ENCODE measurements at regions not wholly inside any gene's neighbourhood (a gene's known extent, or its start where the extent isn't known, plus 50 kb on each side); places are given as distances from the start of the nearest gene placed in this dataset.
"Not testable (repeated sequence)": the region's sequence is repeated elsewhere in the genome, so short reads cannot be mapped to it uniquely, and the experiment has no call there.

DNA sequence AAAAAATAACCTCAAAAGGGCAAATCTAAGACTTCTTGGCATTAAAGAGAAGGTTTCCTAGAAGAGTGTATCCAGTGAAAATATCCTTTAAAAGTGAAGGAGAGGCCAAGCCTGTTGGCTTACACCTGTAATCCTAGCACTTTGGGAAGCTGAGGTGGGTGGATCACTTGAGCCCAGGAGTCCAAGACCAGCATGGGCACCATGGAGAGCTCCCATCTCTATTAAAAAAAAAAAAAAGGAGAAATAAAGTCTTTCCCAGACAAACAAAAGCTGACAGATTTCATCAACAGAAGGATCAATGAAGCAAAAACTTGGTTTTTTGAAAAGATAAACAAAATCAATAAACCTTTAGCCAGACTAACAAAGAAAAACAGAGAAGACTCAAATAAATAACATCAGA lies 67.6 kb upstream of the ZNF800 start:
- Histone ChIP-seq H3K27ac (ENCODE audit: low read depth in 2 of 2, low read length in 1 of 2) (no peak overlapping the region), H2AFZ (ENCODE audit: low read depth) (no peak overlapping the region), H3F3A (replicated peaks; ENCODE audit: insufficient read depth) (no peaks in the 10 kb centered on the region), H3K9me2 (0 out of 2 replicates have a peak, but pooled peaks cover 4% of the 10 kb centered on the region), H3K79me2 (ENCODE audit: insufficient read depth) (no peaks in the 10 kb centered on the region), H4K20me1 (ENCODE audit: insufficient read depth) (no peaks in the 10 kb centered on the region), H3K36me3 (replicated peaks in 1 of 2; ENCODE audit: control insufficient read depth in 1 of 2, insufficient read depth in 2 of 2, low read length in 1 of 2) (no peaks in the 10 kb centered on the region), H3K4me2 (no peak overlapping the region), H3K9me3 (no peaks in the 10 kb centered on the region), H3K4me1 (ENCODE audit: control insufficient read depth in 1 of 2, insufficient read depth in 2 of 2, low read depth in 1 of 2, low read length in 1 of 2) (no peaks in the 10 kb centered on the region), H3K27me3 (ENCODE audit: insufficient read depth) (no peaks in the 10 kb centered on the region), H3K9ac (no peak overlapping the region), H3K4me3 (ENCODE audit: low read depth in 2 of 2, low read length in 1 of 2) (no peak overlapping the region)
- POLR2A ChIA-PET: no interaction called here
- no peak for TF ChIP-seq MXI1 (IDR thresholded peaks at IDR 0.05; ENCODE audit: low read depth, low read length)
- TF ChIP-seq, protein P1, sequence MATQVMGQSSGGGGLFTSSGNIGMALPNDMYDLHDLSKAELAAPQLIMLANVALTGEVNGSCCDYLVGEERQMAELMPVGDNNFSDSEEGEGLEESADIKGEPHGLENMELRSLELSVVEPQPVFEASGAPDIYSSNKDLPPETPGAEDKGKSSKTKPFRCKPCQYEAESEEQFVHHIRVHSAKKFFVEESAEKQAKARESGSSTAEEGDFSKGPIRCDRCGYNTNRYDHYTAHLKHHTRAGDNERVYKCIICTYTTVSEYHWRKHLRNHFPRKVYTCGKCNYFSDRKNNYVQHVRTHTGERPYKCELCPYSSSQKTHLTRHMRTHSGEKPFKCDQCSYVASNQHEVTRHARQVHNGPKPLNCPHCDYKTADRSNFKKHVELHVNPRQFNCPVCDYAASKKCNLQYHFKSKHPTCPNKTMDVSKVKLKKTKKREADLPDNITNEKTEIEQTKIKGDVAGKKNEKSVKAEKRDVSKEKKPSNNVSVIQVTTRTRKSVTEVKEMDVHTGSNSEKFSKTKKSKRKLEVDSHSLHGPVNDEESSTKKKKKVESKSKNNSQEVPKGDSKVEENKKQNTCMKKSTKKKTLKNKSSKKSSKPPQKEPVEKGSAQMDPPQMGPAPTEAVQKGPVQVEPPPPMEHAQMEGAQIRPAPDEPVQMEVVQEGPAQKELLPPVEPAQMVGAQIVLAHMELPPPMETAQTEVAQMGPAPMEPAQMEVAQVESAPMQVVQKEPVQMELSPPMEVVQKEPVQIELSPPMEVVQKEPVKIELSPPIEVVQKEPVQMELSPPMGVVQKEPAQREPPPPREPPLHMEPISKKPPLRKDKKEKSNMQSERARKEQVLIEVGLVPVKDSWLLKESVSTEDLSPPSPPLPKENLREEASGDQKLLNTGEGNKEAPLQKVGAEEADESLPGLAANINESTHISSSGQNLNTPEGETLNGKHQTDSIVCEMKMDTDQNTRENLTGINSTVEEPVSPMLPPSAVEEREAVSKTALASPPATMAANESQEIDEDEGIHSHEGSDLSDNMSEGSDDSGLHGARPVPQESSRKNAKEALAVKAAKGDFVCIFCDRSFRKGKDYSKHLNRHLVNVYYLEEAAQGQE (IDR thresholded peaks at IDR 0.05; ENCODE audit: low read depth, low read length): peak; percentile 85
- DNase-seq: no peak
- CTCF ChIA-PET: interaction anchor here (1.0 kb wide), 1 partner anchor 12 kb away, joined by 3 read pairs; no protein-coding TSS in a partner anchor

DNA sequence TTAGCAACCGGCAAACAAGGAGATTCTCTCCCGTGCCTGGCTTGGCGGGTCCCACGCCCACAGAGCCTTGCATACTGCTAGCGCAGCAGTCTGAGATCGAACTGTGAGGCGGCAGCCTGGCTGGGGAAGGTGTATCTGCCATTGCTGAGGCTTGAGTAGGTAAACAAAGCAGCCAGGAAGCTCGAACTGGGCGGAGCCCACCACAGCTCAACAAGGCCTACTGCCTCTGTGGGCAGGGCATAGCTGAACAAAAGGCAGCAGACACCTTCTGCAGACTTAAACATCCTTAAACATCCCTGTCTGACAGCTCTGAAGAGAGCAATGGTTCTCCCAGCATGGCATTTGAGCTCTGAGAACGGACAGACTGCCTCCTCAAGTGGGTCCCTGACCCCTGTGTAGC lies 58.8 kb upstream of the ZNF800 start:
- H3K9me2 ChIP-seq; H3K36me3 ChIP-seq (replicated peaks in 1 of 2; ENCODE audit: control insufficient read depth in 1 of 2, insufficient read depth in 2 of 2, low read length in 1 of 2); DNase-seq; H3K9ac ChIP-seq; H4K20me1 ChIP-seq (ENCODE audit: insufficient read depth); H3K27me3 ChIP-seq (ENCODE audit: insufficient read depth); H3F3A ChIP-seq (replicated peaks; ENCODE audit: insufficient read depth); H3K9me3 ChIP-seq; H3K4me2 ChIP-seq; H3K4me1 ChIP-seq (ENCODE audit: control insufficient read depth in 1 of 2, insufficient read depth in 2 of 2, low read depth in 1 of 2, low read length in 1 of 2); H3K79me2 ChIP-seq (ENCODE audit: insufficient read depth); H2AFZ ChIP-seq (ENCODE audit: low read depth); H3K4me3 ChIP-seq (ENCODE audit: low read depth in 2 of 2, low read length in 1 of 2); POLR2A ChIA-PET; CTCF ChIA-PET; H3K27ac ChIP-seq (ENCODE audit: low read depth in 2 of 2, low read length in 1 of 2): not testable (repeated sequence)
- WGBS (ENCODE audit: low lambda C conversion rate): 36% methylated on average over 10 of the region's 10 CpGs

DNA sequence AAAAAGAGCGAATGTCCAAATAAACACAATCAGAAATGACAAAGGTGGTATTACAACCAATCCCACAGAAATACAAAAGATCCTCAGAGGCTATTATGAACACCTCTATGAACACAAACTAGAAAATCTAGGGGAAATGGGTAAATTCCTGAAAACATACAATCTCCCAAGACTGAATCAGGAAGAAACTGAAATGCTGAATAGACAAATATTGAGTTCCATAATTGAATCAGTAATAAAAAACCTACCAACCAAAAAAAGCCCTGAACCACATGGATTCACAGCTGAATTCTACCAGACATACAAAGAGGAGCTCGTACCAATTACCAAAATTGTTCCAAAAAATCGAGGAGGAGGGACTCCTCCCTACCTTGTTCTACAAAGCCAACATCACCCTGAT lies 56.1 kb upstream of the ZNF800 start:
- CTCF ChIA-PET: interaction anchor here (1.3 kb wide), 1 partner anchor 11 kb away, joined by 3 read pairs; no protein-coding TSS in a partner anchor
- H3K9ac ChIP-seq: no peak overlapping the region
- 0% methylated on average over 3 of the region's 3 CpGs for WGBS (ENCODE audit: low lambda C conversion rate)

More for the DNA sequence above, 56.1 kb upstream of the ZNF800 start:
- POLR2A ChIA-PET: no interaction called here
- TF ChIP-seq, protein P2, sequence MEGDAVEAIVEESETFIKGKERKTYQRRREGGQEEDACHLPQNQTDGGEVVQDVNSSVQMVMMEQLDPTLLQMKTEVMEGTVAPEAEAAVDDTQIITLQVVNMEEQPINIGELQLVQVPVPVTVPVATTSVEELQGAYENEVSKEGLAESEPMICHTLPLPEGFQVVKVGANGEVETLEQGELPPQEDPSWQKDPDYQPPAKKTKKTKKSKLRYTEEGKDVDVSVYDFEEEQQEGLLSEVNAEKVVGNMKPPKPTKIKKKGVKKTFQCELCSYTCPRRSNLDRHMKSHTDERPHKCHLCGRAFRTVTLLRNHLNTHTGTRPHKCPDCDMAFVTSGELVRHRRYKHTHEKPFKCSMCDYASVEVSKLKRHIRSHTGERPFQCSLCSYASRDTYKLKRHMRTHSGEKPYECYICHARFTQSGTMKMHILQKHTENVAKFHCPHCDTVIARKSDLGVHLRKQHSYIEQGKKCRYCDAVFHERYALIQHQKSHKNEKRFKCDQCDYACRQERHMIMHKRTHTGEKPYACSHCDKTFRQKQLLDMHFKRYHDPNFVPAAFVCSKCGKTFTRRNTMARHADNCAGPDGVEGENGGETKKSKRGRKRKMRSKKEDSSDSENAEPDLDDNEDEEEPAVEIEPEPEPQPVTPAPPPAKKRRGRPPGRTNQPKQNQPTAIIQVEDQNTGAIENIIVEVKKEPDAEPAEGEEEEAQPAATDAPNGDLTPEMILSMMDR (IDR thresholded peaks at IDR 0.05): no peak
- no peak for TF ChIP-seq RXRA (IDR thresholded peaks at IDR 0.05; ENCODE audit: borderline replicate concordance, low read depth)
- TF ChIP-seq YY1 (IDR thresholded peaks at IDR 0.05; ENCODE audit: low read depth): no peak
- TF ChIP-seq FOSL2 (IDR thresholded peaks at IDR 0.05; ENCODE audit: borderline replicate concordance, low read depth): no peak
- no peak overlapping the region for H3K4me2 ChIP-seq
- no peak overlapping the region for H2AFZ ChIP-seq (ENCODE audit: low read depth)
- no peaks in the 10 kb centered on the region for H3K79me2 ChIP-seq (ENCODE audit: insufficient read depth)
- no peak overlapping the region for H3K4me3 ChIP-seq (ENCODE audit: low read depth in 2 of 2, low read length in 1 of 2)
- peaks cover 5% of the 10 kb centered on the region; the same call in 1 of the 2 replicates for H3K9me3 ChIP-seq
- H4K20me1 ChIP-seq (ENCODE audit: insufficient read depth): no peaks in the 10 kb centered on the region
- H3K36me3 ChIP-seq (replicated peaks in 1 of 2; ENCODE audit: control insufficient read depth in 1 of 2, insufficient read depth in 2 of 2, low read length in 1 of 2): no peaks in the 10 kb centered on the region
- no peaks in the 10 kb centered on the region; the same call in 1 of the 2 replicates for H3K9me2 ChIP-seq
- no peaks in the 10 kb centered on the region for H3K4me1 ChIP-seq (ENCODE audit: control insufficient read depth in 1 of 2, insufficient read depth in 2 of 2, low read depth in 1 of 2, low read length in 1 of 2)
- DNase-seq: no peak
- no peaks in the 10 kb centered on the region for H3F3A ChIP-seq (replicated peaks; ENCODE audit: insufficient read depth)
- no peaks in the 10 kb centered on the region for H3K27me3 ChIP-seq (ENCODE audit: insufficient read depth)
- H3K27ac ChIP-seq (ENCODE audit: low read depth in 2 of 2, low read length in 1 of 2): no peak overlapping the region
